ENCODE measurements at regions not wholly inside any gene's neighbourhood (a gene's known extent, or its start where the extent isn't known, plus 50 kb on each side); places are given as distances from the start of the nearest gene placed in this dataset.
"Not testable (repeated sequence)": the region's sequence is repeated elsewhere in the genome, so short reads cannot be mapped to it uniquely, and the experiment has no call there.

GRCh38 chr11:81218440-81218839 lies 1515.2 kb downstream of the FAM181B start:
- intact Hi-C loops (cut with micrococcal nuclease) = no loop called here

GRCh38 chr11:81211050-81211449 lies 1522.6 kb downstream of the FAM181B start:
- intact Hi-C loops (cut with micrococcal nuclease) = no loop called here

- intact Hi-C loops (cut with micrococcal nuclease) = no loop called here
Measured at GRCh38 chr11:81207421-81208054, 1526.1 kb downstream of the FAM181B start.

GRCh38 chr11:81203876-81204275 lies 1529.8 kb downstream of the FAM181B start:
- intact Hi-C loops (cut with micrococcal nuclease) = no loop called here

- intact Hi-C loops (cut with micrococcal nuclease) = no loop called here
Measured at GRCh38 chr11:81197396-81197795, 1536.3 kb downstream of the FAM181B start.

GRCh38 chr11:81192516-81192915 lies 1541.1 kb downstream of the FAM181B start:
- intact Hi-C loops (cut with micrococcal nuclease) = no loop called here

GRCh38 chr11:81190546-81190945 lies 1543.1 kb downstream of the FAM181B start:
- intact Hi-C loops (cut with micrococcal nuclease) = no loop called here

- intact Hi-C loops (cut with micrococcal nuclease) = not testable (repeated sequence)
Measured at GRCh38 chr11:81187033-81187432, 1546.6 kb downstream of the FAM181B start.

GRCh38 chr11:81174646-81175330 lies 1558.9 kb downstream of the FAM181B start:
- intact Hi-C loops (cut with micrococcal nuclease) = no loop called here

- intact Hi-C loops (cut with micrococcal nuclease) = no loop called here
Measured at GRCh38 chr11:81165164-81165563, 1568.5 kb downstream of the FAM181B start.

GRCh38 chr11:81159900-81160299 lies 1573.8 kb downstream of the FAM181B start:
- intact Hi-C loops (cut with micrococcal nuclease) = no loop called here

- intact Hi-C loops (cut with micrococcal nuclease) = no loop called here
Measured at GRCh38 chr11:81135570-81135969, 1598.1 kb downstream of the FAM181B start.

GRCh38 chr11:81129618-81130017 lies 1604.0 kb downstream of the FAM181B start:
- intact Hi-C loops (cut with micrococcal nuclease) = no loop called here

GRCh38 chr11:81112718-81113117 lies 1620.9 kb downstream of the FAM181B start:
- intact Hi-C loops (cut with micrococcal nuclease) = no loop called here

- intact Hi-C loops (cut with micrococcal nuclease) = no loop called here
Measured at GRCh38 chr11:81104051-81104450, 1629.6 kb downstream of the FAM181B start.

GRCh38 chr11:81098471-81098870 lies 1635.2 kb downstream of the FAM181B start:
- intact Hi-C loops (cut with micrococcal nuclease) = no loop called here

- intact Hi-C loops (cut with micrococcal nuclease) = no loop called here
Measured at GRCh38 chr11:81092522-81092921, 1641.1 kb downstream of the FAM181B start.

GRCh38 chr11:81089242-81089641 lies 1644.4 kb downstream of the FAM181B start:
- intact Hi-C loops (cut with micrococcal nuclease) = no loop called here

- intact Hi-C loops (cut with micrococcal nuclease) = no loop called here
Measured at GRCh38 chr11:81080476-81080875, 1639.6 kb upstream of the TENM4 start.

GRCh38 chr11:81072273-81072672 lies 1631.4 kb upstream of the TENM4 start:
- intact Hi-C loops (cut with micrococcal nuclease) = no loop called here

GRCh38 chr11:81071606-81072005 lies 1630.8 kb upstream of the TENM4 start:
- intact Hi-C loops (cut with micrococcal nuclease) = no loop called here

- intact Hi-C loops (cut with micrococcal nuclease) = no loop called here
Measured at GRCh38 chr11:81070948-81071347, 1630.1 kb upstream of the TENM4 start.

- intact Hi-C loops (cut with micrococcal nuclease) = no loop called here
Measured at GRCh38 chr11:81059356-81059755, 1618.5 kb upstream of the TENM4 start.
